Activated T-cell treated with anti-CD3 and anti-CD28 coated beads for 1 hour (primary cell): ENCODE measurements at regions not wholly inside any gene's neighbourhood (a gene's known extent, or its start where the extent isn't known, plus 50 kb on each side); places are given as distances from the start of the nearest gene placed in this dataset.
"Not testable (repeated sequence)": the region's sequence is repeated elsewhere in the genome, so short reads cannot be mapped to it uniquely, and the experiment has no call there.

Experiments
- DNase-seq: peaks from one replicate; pipeline ENCODE4 v3.0.0-alpha.2; 2020; ENCODE audit warnings: low read depth

- DNase-seq, result no peak
Measured at GRCh38 chr11:11010624-11011127, 152.8 kb upstream of the ZBED5 start.

- DNase-seq, result no peak
Measured at GRCh38 chr11:11009179-11009578, 151.3 kb upstream of the ZBED5 start.

GRCh38 chr11:11004069-11004468 lies 146.2 kb upstream of the ZBED5 start:
- no peak for DNase-seq

- DNase-seq, result no peak
Measured at GRCh38 chr11:11003226-11003625, 145.4 kb upstream of the ZBED5 start.

GRCh38 chr11:11000579-11001283 lies 142.9 kb upstream of the ZBED5 start:
- no peak for DNase-seq

GRCh38 chr11:10998674-10999073 lies 140.8 kb upstream of the ZBED5 start:
- no peak for DNase-seq

- DNase-seq, result no peak
Measured at GRCh38 chr11:10996678-10997077, 138.8 kb upstream of the ZBED5 start.

- DNase-seq, result no peak
Measured at GRCh38 chr11:10993640-10994039, 135.8 kb upstream of the ZBED5 start.

GRCh38 chr11:10993186-10993585 lies 135.3 kb upstream of the ZBED5 start:
- no peak for DNase-seq

GRCh38 chr11:10991393-10991792 lies 133.5 kb upstream of the ZBED5 start:
- DNase-seq, result no peak

- no peak for DNase-seq
Measured at GRCh38 chr11:10990637-10991193, 132.9 kb upstream of the ZBED5 start.

- DNase-seq, result no peak
Measured at GRCh38 chr11:10990160-10990559, 132.3 kb upstream of the ZBED5 start.

GRCh38 chr11:10986006-10986405 lies 128.2 kb upstream of the ZBED5 start:
- no peak for DNase-seq

- DNase-seq, result no peak
Measured at GRCh38 chr11:10984742-10985141, 126.9 kb upstream of the ZBED5 start.

- no peak for DNase-seq
Measured at GRCh38 chr11:10984250-10984649, 126.4 kb upstream of the ZBED5 start.

- DNase-seq, result no peak
Measured at GRCh38 chr11:10982704-10983510, 125.1 kb upstream of the ZBED5 start.

GRCh38 chr11:10979529-10979928 lies 121.7 kb upstream of the ZBED5 start:
- no peak for DNase-seq

- no peak for DNase-seq
Measured at GRCh38 chr11:10978198-10978597, 120.3 kb upstream of the ZBED5 start.

GRCh38 chr11:10975287-10975721 lies 117.5 kb upstream of the ZBED5 start:
- DNase-seq, result no peak

GRCh38 chr11:10973416-10973815 lies 115.6 kb upstream of the ZBED5 start:
- DNase-seq, result no peak

GRCh38 chr11:10970926-10971325 lies 113.1 kb upstream of the ZBED5 start:
- no peak for DNase-seq

- no peak for DNase-seq
Measured at GRCh38 chr11:10969387-10969786, 111.5 kb upstream of the ZBED5 start.

- not testable (repeated sequence) for DNase-seq
Measured at GRCh38 chr11:10956884-10957283, 99.0 kb upstream of the ZBED5 start.
